GM12875 (cell line): ENCODE measurements at regions not wholly inside any gene's neighbourhood (a gene's known extent, or its start where the extent isn't known, plus 50 kb on each side); places are given as distances from the start of the nearest gene placed in this dataset.

Source experiments
- H3K4me3 ChIP-seq: one replicate; pipeline ENCODE4 v1.5.1; 2011; ENCODE audit warnings: low read depth, low read length, control low read depth
- TF ChIP-seq, protein P1 (sequence below): IDR thresholded peaks from 2 replicates; pipeline ENCODE4 v1.5.1; 2011; ENCODE audit warnings: low read depth, mild to moderate bottlenecking, control low read depth, inconsistent platforms, low read length, moderate library complexity, borderline replicate concordance; ENCODE audit not compliant: insufficient read depth

DNA sequence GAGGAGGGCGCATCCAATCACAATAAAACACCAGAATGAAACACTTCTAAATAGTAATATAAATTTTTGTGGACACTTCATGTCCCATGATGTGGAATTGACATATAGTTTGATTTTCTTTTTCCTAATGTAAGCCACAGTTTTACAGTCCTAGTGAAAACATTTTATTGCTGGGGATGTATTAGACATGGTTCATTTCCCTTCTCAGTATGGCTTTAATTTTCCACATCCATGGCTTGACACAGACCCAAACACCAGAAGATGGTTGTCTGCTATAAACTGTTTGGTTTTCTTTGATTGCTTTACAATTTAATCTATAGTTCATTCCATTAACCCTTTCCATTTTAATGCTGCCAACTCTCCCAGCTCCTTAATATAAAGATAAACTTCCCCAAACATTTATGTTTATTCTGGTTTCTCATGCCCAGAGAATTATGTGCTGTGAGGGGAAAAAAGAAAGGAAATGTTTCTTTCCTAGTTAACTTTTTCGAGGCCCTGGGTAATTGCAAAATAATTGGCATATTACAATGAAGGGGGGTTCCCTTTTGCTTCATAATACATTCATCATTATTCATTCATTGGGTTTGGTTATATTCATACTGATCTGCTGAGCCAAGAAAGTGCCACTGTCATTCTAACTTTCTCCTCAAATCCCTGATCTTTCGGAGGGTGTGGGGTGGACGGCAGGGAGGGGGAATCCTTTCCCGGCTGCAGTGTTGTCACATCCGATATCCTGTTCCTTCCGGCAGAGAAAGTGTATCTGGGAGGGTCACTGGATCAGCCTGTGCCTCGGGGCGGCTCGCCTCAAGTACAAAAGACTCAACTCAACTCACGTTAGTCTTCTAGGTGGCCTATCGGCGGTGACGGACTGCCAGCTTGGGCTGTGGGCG lies 127.6 kb upstream of the TFAP2D start:
- TF ChIP-seq, protein P1, sequence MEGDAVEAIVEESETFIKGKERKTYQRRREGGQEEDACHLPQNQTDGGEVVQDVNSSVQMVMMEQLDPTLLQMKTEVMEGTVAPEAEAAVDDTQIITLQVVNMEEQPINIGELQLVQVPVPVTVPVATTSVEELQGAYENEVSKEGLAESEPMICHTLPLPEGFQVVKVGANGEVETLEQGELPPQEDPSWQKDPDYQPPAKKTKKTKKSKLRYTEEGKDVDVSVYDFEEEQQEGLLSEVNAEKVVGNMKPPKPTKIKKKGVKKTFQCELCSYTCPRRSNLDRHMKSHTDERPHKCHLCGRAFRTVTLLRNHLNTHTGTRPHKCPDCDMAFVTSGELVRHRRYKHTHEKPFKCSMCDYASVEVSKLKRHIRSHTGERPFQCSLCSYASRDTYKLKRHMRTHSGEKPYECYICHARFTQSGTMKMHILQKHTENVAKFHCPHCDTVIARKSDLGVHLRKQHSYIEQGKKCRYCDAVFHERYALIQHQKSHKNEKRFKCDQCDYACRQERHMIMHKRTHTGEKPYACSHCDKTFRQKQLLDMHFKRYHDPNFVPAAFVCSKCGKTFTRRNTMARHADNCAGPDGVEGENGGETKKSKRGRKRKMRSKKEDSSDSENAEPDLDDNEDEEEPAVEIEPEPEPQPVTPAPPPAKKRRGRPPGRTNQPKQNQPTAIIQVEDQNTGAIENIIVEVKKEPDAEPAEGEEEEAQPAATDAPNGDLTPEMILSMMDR: no peak
- no peak overlapping the region for H3K4me3 ChIP-seq

GRCh38 chr6:50586331-50586675 lies 127.0 kb upstream of the TFAP2D start:
- TF ChIP-seq, protein P1: no peak
- no peak overlapping the region for H3K4me3 ChIP-seq

- H3K4me3 ChIP-seq: no peak overlapping the region
- TF ChIP-seq, protein P1: no peak
These were observed 123.4 kb upstream of the TFAP2D start for GRCh38 chr6:50589751-50590470.

- H3K4me3 ChIP-seq: no peak overlapping the region
- TF ChIP-seq, protein P1: no peak
These were observed 122.2 kb upstream of the TFAP2D start for GRCh38 chr6:50591135-50591534.

GRCh38 chr6:50600280-50600679 lies 113.0 kb upstream of the TFAP2D start:
- TF ChIP-seq, protein P1: no peak

DNA sequence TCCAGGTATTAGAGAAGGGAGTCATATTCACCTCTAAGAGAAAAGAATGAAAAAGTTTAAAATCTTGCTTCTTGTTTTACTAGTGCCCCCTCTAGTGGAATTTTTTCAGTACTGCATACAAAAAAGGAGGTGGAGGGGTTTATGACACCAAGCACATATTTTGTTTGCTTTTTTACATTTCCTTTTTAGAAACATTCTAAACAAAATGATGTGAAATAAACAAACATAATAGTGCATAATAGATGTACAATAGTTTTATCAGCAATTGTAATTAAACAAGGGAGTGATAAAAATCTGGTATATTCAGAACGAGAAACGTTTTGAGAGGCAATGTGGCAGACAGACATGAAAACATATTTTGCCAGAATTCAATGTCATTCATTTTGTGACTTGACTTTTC lies 111.0 kb upstream of the TFAP2D start:
- H3K4me3 ChIP-seq: no peak overlapping the region
- TF ChIP-seq, protein P1: peak; percentile 44; the same call in 1 of the 2 replicates

More at GRCh38 chr6:50600280-50600679, 113.0 kb upstream of the TFAP2D start:
- no peak overlapping the region for H3K4me3 ChIP-seq
